ENCODE measurements at regions not wholly inside any gene's neighbourhood (a gene's known extent, or its start where the extent isn't known, plus 50 kb on each side); places are given as distances from the start of the nearest gene placed in this dataset.
"Not testable (repeated sequence)": the region's sequence is repeated elsewhere in the genome, so short reads cannot be mapped to it uniquely, and the experiment has no call there.

DNA sequence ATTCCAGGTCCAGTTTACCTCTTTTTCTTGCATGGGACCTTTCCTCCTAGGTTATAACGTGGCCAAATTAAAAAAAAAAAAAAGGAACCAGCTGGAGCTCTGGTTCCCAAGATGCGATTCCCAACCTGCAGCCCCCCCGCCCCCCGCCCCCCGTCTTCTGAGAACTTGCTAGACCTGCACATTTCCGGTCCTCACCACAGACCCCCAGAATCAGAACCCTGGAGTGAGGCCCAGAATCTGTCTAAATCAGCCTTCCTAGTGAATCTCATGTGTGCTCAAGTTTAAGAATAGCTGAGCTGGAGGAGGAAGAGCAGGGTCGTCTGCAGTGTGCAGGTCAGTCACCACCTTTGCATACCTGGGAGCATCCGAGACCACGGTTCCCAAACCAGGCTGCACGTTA, 144.2 kb downstream of the KLF6 start:
- Mint-ChIP-seq H3K36me3 (ENCODE audit: low read depth) (no peaks in the 10 kb centered on the region), H3K4me3 (no peak overlapping the region), H3K9me3 (peaks cover 6% of the 10 kb centered on the region), H3K27me3 (ENCODE audit: low read depth) (peaks cover 18% of the 10 kb centered on the region), H3K27ac (no peak overlapping the region), H3K4me1 (ENCODE audit: low read depth) (no peaks in the 10 kb centered on the region)
- no peak for DNase-seq (ENCODE audit: low spot score)

- no peaks in the 10 kb centered on the region for H3K36me3 Mint-ChIP-seq (ENCODE audit: low read depth)
- no peak overlapping the region for H3K4me3 Mint-ChIP-seq
- DNase-seq (ENCODE audit: low spot score), result no peak
- no peaks in the 10 kb centered on the region for H3K4me1 Mint-ChIP-seq (ENCODE audit: low read depth)
- no peak overlapping the region for H3K27ac Mint-ChIP-seq
- H3K9me3 Mint-ChIP-seq, result peaks cover 6% of the 10 kb centered on the region
- H3K27me3 Mint-ChIP-seq (ENCODE audit: low read depth), result peaks cover 21% of the 10 kb centered on the region
These were observed 145.5 kb downstream of the KLF6 start for GRCh38 chr10:3639546-3639945.

DNA sequence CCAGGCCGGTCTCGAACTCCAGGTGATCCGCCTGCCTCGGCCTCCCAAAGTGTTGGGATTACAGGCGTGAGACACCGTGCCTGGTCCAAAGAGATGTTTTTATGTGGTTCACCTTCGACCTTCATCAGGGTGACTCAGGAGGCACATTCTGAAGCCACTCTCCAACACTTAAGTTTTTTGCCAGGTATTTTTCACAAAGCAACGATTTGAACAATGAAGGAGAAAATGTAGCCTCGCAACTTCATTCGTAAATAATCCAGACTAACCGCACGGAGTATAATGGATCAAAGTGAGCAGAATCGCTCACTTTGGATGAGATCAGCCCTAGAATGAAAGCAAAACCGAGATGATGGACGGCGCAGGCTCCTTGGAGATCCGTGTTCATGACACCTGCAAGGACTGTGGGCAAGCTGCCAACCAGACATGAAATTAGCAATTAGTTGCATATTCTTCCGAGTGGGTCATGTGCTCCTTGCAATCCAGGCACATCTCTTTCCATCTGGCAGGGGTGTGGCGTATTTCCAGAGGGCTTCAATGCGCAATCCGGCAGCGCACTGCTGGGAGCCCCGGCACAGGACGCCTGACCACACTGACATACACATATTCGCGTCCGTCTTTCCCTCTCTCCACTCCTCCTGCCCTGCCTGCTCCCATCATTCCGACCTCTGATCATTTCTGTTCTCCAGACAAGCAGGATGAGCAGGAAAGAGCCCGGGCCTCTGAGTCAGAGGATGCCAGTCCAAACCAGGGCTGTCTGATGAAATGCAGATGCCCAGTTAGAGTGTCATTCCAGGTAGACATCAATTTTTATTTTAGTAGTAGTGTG, 148.4 kb downstream of the KLF6 start:
- Mint-ChIP-seq H3K27ac (no peak overlapping the region), H3K4me1 (ENCODE audit: low read depth) (no peaks in the 10 kb centered on the region), H3K9me3 (no peaks in the 10 kb centered on the region), H3K36me3 (ENCODE audit: low read depth) (no peaks in the 10 kb centered on the region), H3K27me3 (ENCODE audit: low read depth) (peaks cover 19% of the 10 kb centered on the region), H3K4me3 (no peak overlapping the region)
- DNase-seq (ENCODE audit: low spot score), result no peak

GRCh38 chr10:3635697-3636096, 149.3 kb downstream of the KLF6 start:
- H3K4me1 Mint-ChIP-seq (ENCODE audit: low read depth), result no peaks in the 10 kb centered on the region
- H3K27ac Mint-ChIP-seq, result no peak overlapping the region
- no peak overlapping the region for H3K4me3 Mint-ChIP-seq
- DNase-seq (ENCODE audit: low spot score), result no peak
- H3K36me3 Mint-ChIP-seq (ENCODE audit: low read depth), result no peaks in the 10 kb centered on the region
- peaks cover 27% of the 10 kb centered on the region for H3K27me3 Mint-ChIP-seq (ENCODE audit: low read depth)
- no peaks in the 10 kb centered on the region for H3K9me3 Mint-ChIP-seq

DNA sequence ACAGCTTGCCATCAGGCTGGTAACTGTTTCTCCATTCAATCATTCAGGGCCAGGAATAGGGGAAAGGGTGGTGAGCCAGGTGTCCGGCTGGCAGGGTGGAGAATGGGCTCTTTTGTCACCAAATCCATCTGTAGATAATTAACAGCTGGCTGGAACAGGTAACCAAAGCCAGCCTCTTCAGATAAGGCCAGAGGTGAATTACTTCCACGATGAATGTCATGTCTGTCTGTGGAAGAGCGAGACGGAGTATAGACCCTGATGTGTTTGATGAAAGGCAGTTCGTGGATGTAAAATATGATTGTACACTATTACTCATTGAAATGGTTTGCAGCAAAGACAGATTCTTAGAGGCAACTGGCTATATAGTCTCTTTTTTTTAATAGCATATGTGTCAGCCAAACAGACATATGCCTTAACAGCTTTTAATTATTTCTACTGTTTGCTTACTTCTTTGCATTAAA, 149.8 kb downstream of the KLF6 start:
- H3K4me3 Mint-ChIP-seq, result no peak overlapping the region
- H3K9me3 Mint-ChIP-seq, result no peaks in the 10 kb centered on the region
- no peak for DNase-seq (ENCODE audit: low spot score)
- no peaks in the 10 kb centered on the region for H3K36me3 Mint-ChIP-seq (ENCODE audit: low read depth)
- no peaks in the 10 kb centered on the region for H3K4me1 Mint-ChIP-seq (ENCODE audit: low read depth)
- no peak overlapping the region for H3K27ac Mint-ChIP-seq
- H3K27me3 Mint-ChIP-seq (ENCODE audit: low read depth), result peaks cover 27% of the 10 kb centered on the region

DNA sequence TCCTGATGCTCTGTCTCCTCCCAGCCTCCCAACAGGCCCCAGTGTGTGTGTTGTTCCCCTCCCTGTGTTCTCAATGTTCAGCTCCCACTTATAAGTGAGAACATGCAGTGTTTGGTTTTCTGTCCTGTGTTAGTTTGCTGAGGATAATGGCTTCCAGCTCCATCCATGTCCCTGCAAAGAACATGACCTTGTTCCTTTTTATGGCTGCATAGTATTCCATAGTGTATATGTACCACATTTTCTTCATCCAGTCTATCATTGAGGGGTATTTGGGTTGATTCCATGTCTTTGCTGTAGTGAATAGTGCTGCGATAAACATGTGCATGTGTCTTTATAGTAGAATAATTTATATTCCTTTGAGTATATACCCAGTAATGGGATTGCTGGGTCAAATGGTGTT, 150.4 kb downstream of the KLF6 start:
- not testable (repeated sequence) for H3K4me3 Mint-ChIP-seq; DNase-seq (ENCODE audit: low spot score); H3K4me1 Mint-ChIP-seq (ENCODE audit: low read depth); H3K36me3 Mint-ChIP-seq (ENCODE audit: low read depth); H3K9me3 Mint-ChIP-seq; H3K27ac Mint-ChIP-seq
- peaks cover 29% of the 10 kb centered on the region for H3K27me3 Mint-ChIP-seq (ENCODE audit: low read depth)

GRCh38 chr10:3631701-3632330, 153.2 kb downstream of the KLF6 start:
- H3K9me3 Mint-ChIP-seq, result no peaks in the 10 kb centered on the region
- no peak overlapping the region for H3K27ac Mint-ChIP-seq
- no peaks in the 10 kb centered on the region for H3K36me3 Mint-ChIP-seq (ENCODE audit: low read depth)
- H3K4me3 Mint-ChIP-seq, result no peak overlapping the region
- no peak for DNase-seq (ENCODE audit: low spot score)
- H3K27me3 Mint-ChIP-seq (ENCODE audit: low read depth), result peaks cover 26% of the 10 kb centered on the region
- no peaks in the 10 kb centered on the region for H3K4me1 Mint-ChIP-seq (ENCODE audit: low read depth)

DNA sequence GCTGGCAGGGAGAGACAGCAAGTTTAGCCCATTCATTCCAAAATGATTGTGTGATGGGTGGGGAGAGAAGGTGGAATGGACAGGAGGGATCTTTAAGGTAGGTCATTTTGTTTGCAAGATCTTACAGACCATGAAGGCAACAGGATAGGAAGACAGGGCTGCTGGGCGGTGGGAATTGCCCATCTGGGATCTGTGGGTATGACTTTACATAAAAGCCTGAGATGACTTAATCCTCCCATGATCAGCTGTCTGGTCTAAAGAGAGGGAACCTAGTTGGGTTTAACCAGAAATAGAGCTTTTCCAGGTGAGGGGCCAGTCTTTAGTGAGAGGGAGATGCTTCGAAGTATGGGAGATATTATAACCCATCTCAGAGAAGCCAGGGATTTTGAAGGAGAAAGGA, 153.7 kb downstream of the KLF6 start:
- DNase-seq (ENCODE audit: low spot score), result no peak
- H3K4me3 Mint-ChIP-seq, result no peak overlapping the region
- H3K27me3 Mint-ChIP-seq (ENCODE audit: low read depth), result peaks cover 21% of the 10 kb centered on the region
- no peaks in the 10 kb centered on the region for H3K36me3 Mint-ChIP-seq (ENCODE audit: low read depth)
- no peak overlapping the region for H3K27ac Mint-ChIP-seq
- no peaks in the 10 kb centered on the region for H3K9me3 Mint-ChIP-seq
- no peaks in the 10 kb centered on the region for H3K4me1 Mint-ChIP-seq (ENCODE audit: low read depth)

GRCh38 chr10:3625959-3626751, 158.9 kb downstream of the KLF6 start:
- Mint-ChIP-seq H3K27me3 (ENCODE audit: low read depth) (peaks cover 7% of the 10 kb centered on the region), H3K36me3 (ENCODE audit: low read depth) (no peaks in the 10 kb centered on the region), H3K4me1 (ENCODE audit: low read depth) (peaks cover 14% of the 10 kb centered on the region), H3K4me3 (no peak overlapping the region), H3K9me3 (no peaks in the 10 kb centered on the region), H3K27ac (no peak overlapping the region)
- DNase-seq (ENCODE audit: low spot score), result no peak

DNA sequence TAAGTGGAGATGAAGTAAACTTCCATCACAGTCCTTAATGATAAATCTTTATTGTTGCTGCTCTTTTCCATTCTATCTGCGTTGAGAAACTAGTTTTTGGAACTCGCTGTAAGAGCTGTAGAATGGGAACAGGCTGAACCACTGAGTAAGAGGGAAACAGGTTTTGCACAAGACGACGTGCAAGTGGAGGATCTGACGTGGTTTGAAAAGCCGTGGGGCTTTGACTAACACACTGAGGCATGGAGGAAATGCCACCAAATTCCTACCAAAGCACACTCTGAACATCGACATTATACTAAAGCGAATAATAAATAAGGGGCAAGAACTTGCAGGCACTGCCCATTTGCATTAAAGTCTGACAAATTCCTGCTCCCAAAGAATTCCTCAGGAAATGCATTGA, 160.6 kb downstream of the KLF6 start:
- Mint-ChIP-seq H3K9me3 (peaks cover 10% of the 10 kb centered on the region), H3K4me1 (ENCODE audit: low read depth) (peaks cover 14% of the 10 kb centered on the region), H3K27ac (no peak overlapping the region), H3K36me3 (ENCODE audit: low read depth) (no peaks in the 10 kb centered on the region), H3K4me3 (no peak overlapping the region), H3K27me3 (ENCODE audit: low read depth) (peaks cover 9% of the 10 kb centered on the region)
- DNase-seq (ENCODE audit: low spot score), result no peak

DNA sequence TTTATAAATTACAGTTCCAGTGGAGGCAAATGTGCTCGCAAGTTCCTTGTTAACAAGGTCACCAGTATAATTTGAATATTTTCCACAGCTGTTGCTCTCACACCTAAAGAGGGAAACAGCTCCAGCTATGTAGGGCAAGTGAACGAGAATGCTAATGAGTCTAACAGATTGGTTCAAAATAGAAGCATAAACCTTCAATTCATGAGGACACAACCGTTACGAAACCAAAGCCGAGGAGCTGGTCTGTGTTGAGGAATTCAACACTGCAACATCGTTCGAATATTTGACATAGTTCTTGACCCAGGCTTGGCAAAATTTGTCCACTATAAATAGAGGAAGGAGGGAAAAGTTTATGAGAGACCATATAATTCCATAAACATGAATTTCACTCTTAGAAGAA, 161.3 kb downstream of the KLF6 start:
- Mint-ChIP-seq H3K36me3 (ENCODE audit: low read depth) (no peaks in the 10 kb centered on the region), H3K27ac (no peak overlapping the region), H3K4me1 (ENCODE audit: low read depth) (peaks cover 14% of the 10 kb centered on the region), H3K9me3 (peaks cover 10% of the 10 kb centered on the region), H3K27me3 (ENCODE audit: low read depth) (peaks cover 9% of the 10 kb centered on the region), H3K4me3 (no peak overlapping the region)
- no peak for DNase-seq (ENCODE audit: low spot score)

DNA sequence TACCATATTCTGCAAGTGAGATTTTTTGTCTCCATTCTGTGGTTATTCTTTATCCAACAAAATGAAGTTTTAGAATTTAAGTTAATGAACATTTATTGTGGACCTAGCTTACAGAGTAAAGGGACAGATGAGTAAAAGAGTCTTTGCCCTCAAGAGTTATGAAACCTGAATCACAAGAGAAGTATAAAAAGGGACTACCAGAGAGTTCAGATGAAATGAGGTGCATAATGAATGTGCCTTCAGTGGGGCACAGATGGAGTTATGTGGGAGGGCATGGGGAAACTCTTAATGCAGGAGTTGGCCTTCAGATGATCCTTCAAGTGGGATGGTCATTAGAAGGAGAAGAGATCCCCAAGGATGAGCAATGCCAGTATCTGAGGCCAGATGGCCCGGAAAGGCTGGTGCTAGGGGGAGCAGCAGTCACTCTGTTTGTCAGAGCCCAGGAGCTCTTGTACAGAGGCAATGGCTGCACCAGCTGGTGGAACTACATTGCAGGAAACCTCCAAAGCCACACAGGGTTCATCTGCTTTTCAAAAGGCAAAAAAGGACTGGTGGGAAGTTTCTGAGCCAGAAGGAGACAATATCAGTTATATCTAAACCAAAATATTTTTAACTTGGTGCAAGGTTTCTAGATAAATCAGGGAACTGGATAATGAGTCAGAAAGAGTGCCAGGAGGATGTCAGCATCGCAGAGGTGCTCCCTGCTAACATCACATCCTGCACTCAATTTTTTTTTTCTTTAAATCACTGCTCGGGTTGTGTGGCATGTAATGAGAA, 162.0 kb downstream of the KLF6 start:
- peaks cover 9% of the 10 kb centered on the region for H3K27me3 Mint-ChIP-seq (ENCODE audit: low read depth)
- peaks cover 14% of the 10 kb centered on the region for H3K4me1 Mint-ChIP-seq (ENCODE audit: low read depth)
- H3K4me3 Mint-ChIP-seq, result no peak overlapping the region
- H3K36me3 Mint-ChIP-seq (ENCODE audit: low read depth), result no peaks in the 10 kb centered on the region
- peak; percentile 56 for DNase-seq (ENCODE audit: low spot score)
- no peak overlapping the region for H3K27ac Mint-ChIP-seq
- H3K9me3 Mint-ChIP-seq, result peaks cover 10% of the 10 kb centered on the region

DNA sequence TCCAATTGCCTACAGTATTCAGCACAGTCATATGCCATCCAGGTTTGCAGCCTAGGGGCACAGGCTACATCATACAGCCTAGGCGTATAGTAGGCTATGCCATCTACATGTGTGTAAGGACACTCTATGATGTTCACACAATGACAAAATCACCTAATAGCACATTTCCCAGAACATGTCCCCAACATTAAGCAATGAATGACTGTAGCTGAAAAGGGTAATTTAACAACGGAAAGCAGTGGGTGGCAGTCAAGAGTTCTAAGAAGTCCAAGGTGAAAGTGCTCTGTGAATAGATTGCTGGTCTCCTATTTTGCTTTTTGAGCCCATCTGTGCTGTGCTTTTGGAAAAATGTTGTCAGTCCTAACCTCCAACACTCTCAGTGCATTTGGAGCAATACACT, 162.6 kb downstream of the KLF6 start:
- no peak overlapping the region for H3K4me3 Mint-ChIP-seq
- H3K27me3 Mint-ChIP-seq (ENCODE audit: low read depth), result peaks cover 13% of the 10 kb centered on the region
- no peak overlapping the region for H3K27ac Mint-ChIP-seq
- no peaks in the 10 kb centered on the region for H3K36me3 Mint-ChIP-seq (ENCODE audit: low read depth)
- H3K4me1 Mint-ChIP-seq (ENCODE audit: low read depth), result peaks cover 14% of the 10 kb centered on the region
- DNase-seq (ENCODE audit: low spot score), result peak; percentile 37
- peaks cover 10% of the 10 kb centered on the region for H3K9me3 Mint-ChIP-seq
